Lower lobe of right lung (tissue), 2 donors: ENCODE measurements at regions not wholly inside any gene's neighbourhood (a gene's known extent, or its start where the extent isn't known, plus 50 kb on each side); places are given as distances from the start of the nearest gene placed in this dataset.

Source experiments
- ATAC-seq, 2 donors: fragments of 200-7000 bp; cut with Tn5 transposase; one replicate each; pipeline ENCODE4 v1.9.1; 2020 to 2022; ENCODE audit warnings: mild to moderate bottlenecking in 2 of 2, moderate library complexity in 2 of 2
- DNase-seq: peaks from one replicate; pipeline ENCODE4 v3.0.0-alpha.2; 2020
- H3K27ac ChIP-seq: fragments of 200-600 bp; one replicate; pipeline ENCODE4 v1.8.0; 2022
- H3K27me3 ChIP-seq: fragments of 200-600 bp; one replicate; pipeline ENCODE4 v1.8.0; 2022; ENCODE audit warnings: low read depth
- H3K36me3 ChIP-seq: fragments of 200-600 bp; one replicate; pipeline ENCODE4 v1.8.0; 2022; ENCODE audit warnings: mild to moderate bottlenecking
- H3K4me1 ChIP-seq: fragments of 200-600 bp; one replicate; pipeline ENCODE4 v1.8.0; 2022
- H3K4me3 ChIP-seq: fragments of 200-600 bp; one replicate; pipeline ENCODE4 v1.8.0; 2022; ENCODE audit warnings: mild to moderate bottlenecking
- H3K9me3 ChIP-seq: fragments of 200-600 bp; one replicate; pipeline ENCODE4 v1.8.0; 2022
- CTCF ChIP-seq: fragments of 200-600 bp; IDR thresholded peaks from one replicate; pipeline ENCODE4 v1.8.0; 2022; ENCODE audit warnings: antibody characterized with exemption, mild to moderate bottlenecking
- intact Hi-C: fragments of 100-400 bp; cut with DNase I; formaldehyde crosslinking; loops from one replicate; pipeline ENCODE4 v1.11.0; 2022
- donor health status: DM: no; HTN: yes; CAD: no; lungs with severe emphysema.

- intact Hi-C loops = no loop called here
- no peak for DNase-seq
- Histone ChIP-seq H3K27ac (no peak overlapping the region), H3K4me3 (peak overlapping the region; percentile 59), H3K27me3 (no peaks in the 10 kb centered on the region), H3K9me3 (no peaks in the 10 kb centered on the region), H3K36me3 (no peaks in the 10 kb centered on the region), H3K4me1 (peaks cover 39% of the 10 kb centered on the region)
- ATAC-seq = no peak
- TF ChIP-seq CTCF = no peak
These were observed 150.8 kb upstream of the FGGY start for GRCh38 chr1:59146056-59146455.

GRCh38 chr1:59146651-59147358, 150.1 kb upstream of the FGGY start:
- H3K27me3 ChIP-seq = no peaks in the 10 kb centered on the region
- intact Hi-C loops = no loop called here
- H3K4me1 ChIP-seq = peaks cover 46% of the 10 kb centered on the region
- no peaks in the 10 kb centered on the region for H3K36me3 ChIP-seq
- peak overlapping the region; percentile 59 for H3K4me3 ChIP-seq
- DNase-seq (peak; percentile 54), ATAC-seq (peak; percentile 72 to 85)
- peak; percentile 49 for TF ChIP-seq CTCF
- H3K9me3 ChIP-seq = no peaks in the 10 kb centered on the region
- H3K27ac ChIP-seq = peak overlapping the region; percentile 66

GRCh38 chr1:59149435-59149834, 147.5 kb upstream of the FGGY start:
- ATAC-seq (no peak), DNase-seq (no peak)
- TF ChIP-seq CTCF = no peak
- H3K36me3 ChIP-seq = no peaks in the 10 kb centered on the region
- H3K9me3 ChIP-seq = no peaks in the 10 kb centered on the region
- H3K27ac ChIP-seq = no peak overlapping the region
- intact Hi-C loops = no loop called here
- peaks cover 34% of the 10 kb centered on the region for H3K4me1 ChIP-seq
- H3K4me3 ChIP-seq = no peak overlapping the region
- H3K27me3 ChIP-seq = no peaks in the 10 kb centered on the region

- intact Hi-C loops = no loop called here
- DNase-seq (no peak), ATAC-seq (peak; percentile 66 to 69)
- Histone ChIP-seq H3K4me3 (no peak overlapping the region), H3K4me1 (peaks cover 32% of the 10 kb centered on the region), H3K27ac (peak overlapping the region; percentile 47), H3K9me3 (no peaks in the 10 kb centered on the region), H3K27me3 (no peaks in the 10 kb centered on the region), H3K36me3 (no peaks in the 10 kb centered on the region)
- no peak for TF ChIP-seq CTCF
These were observed 146.1 kb upstream of the FGGY start for GRCh38 chr1:59150577-59151386.

GRCh38 chr1:59151387-59151761, 145.5 kb upstream of the FGGY start:
- no peak overlapping the region for H3K4me3 ChIP-seq
- DNase-seq (no peak), ATAC-seq (no peak)

More at GRCh38 chr1:59151387-59151761, 145.5 kb upstream of the FGGY start:
- peak overlapping the region; percentile 47 for H3K27ac ChIP-seq
- peaks cover 34% of the 10 kb centered on the region for H3K4me1 ChIP-seq
- H3K36me3 ChIP-seq = no peaks in the 10 kb centered on the region
- no peaks in the 10 kb centered on the region for H3K27me3 ChIP-seq
- no peaks in the 10 kb centered on the region for H3K9me3 ChIP-seq
- intact Hi-C loops = no loop called here
- no peak for TF ChIP-seq CTCF
